Tibial nerve (tissue), 4 donors: ENCODE measurements at regions not wholly inside any gene's neighbourhood (a gene's known extent, or its start where the extent isn't known, plus 50 kb on each side); places are given as distances from the start of the nearest gene placed in this dataset.

Source experiments
- DNase-seq, 2 donors: peaks; one replicate each; pipeline ENCODE4 v3.0.0-alpha.2; 2019; ENCODE audit warnings: low spot score in 2 of 2
- H3K27ac ChIP-seq, 4 donors: fragments of 200-600 bp; sonication (generic) in 3 of 4; one replicate each; pipeline ENCODE4 v1.5.1; 2017 to 2019; ENCODE audit warnings: mild to moderate bottlenecking in 1 of 4
- H3K27me3 ChIP-seq, 2 donors: fragments of 200-600 bp; sonication (generic) in 1 of 2; one replicate each; pipeline versions ENCODE4 v1.5.1 to v1.6.0; 2017 to 2019
- H3K36me3 ChIP-seq, 3 donors: fragments of 200-600 bp; sonication (generic); one replicate each; pipeline ENCODE4 v1.5.1; 2018 to 2019
- H3K4me1 ChIP-seq, 4 donors: fragments of 200-600 bp; sonication (generic) in 3 of 4; one replicate each; pipeline ENCODE4 v1.5.1; 2017 to 2019
- H3K4me3 ChIP-seq, 4 donors: fragments of 200-600 bp; sonication (generic) in 3 of 4; one replicate each; pipeline ENCODE4 v1.5.1; 2017 to 2019; ENCODE audit warnings: mild to moderate bottlenecking in 1 of 4, moderate library complexity in 1 of 4
- H3K9me3 ChIP-seq, 4 donors: fragments of 200-600 bp; sonication (generic) in 3 of 4; one replicate each; pipeline ENCODE4 v1.5.1; 2017 to 2019
- CTCF ChIP-seq, 5 experiments: fragments of 200-600 bp in 3 of 5; fragments of 450-650 bp in 2 of 5; sonication (generic) in 3 of 5; IDR thresholded peaks; one replicate each; pipeline ENCODE4 v1.5.1; 2016 to 2019; ENCODE audit warnings: antibody characterized with exemption in 5 of 5, mild to moderate bottlenecking in 3 of 5, moderate library complexity in 2 of 5
- EP300 ChIP-seq, 2 donors: sonication (generic); formaldehyde crosslinking; IDR thresholded peaks; one replicate each; pipeline ENCODE4 v1.6.1; 2017; ENCODE audit warnings: antibody characterized with exemption in 2 of 2, mild to moderate bottlenecking in 1 of 2
- POLR2A ChIP-seq, 2 donors: fragments of 450-650 bp; IDR thresholded peaks; one replicate each; pipeline ENCODE4 v1.6.1; 2017; ENCODE audit warnings: antibody characterized with exemption in 2 of 2, mild to moderate bottlenecking in 2 of 2, moderate library complexity in 2 of 2
- WGBS, 2 donors: methylation state at CpG; one replicate each; pipeline ENCODE4 v1.1.5; 2018; 5-methylcytosine and 5-hydroxymethylcytosine counted together

- DNase-seq: no peak
- no peaks in the 10 kb centered on the region for H3K27me3 ChIP-seq
- H3K27ac ChIP-seq: no peak overlapping the region
- H3K36me3 ChIP-seq: no peaks in the 10 kb centered on the region
- no peaks in the 10 kb centered on the region for H3K9me3 ChIP-seq
- H3K4me1 ChIP-seq: no peaks in the 10 kb centered on the region
- no peak overlapping the region for H3K4me3 ChIP-seq
- TF ChIP-seq POLR2A (IDR thresholded peaks at IDR 0.05) (no peak), CTCF (IDR thresholded peaks at IDR 0.05) (no peak), EP300 (IDR thresholded peaks at IDR 0.05) (no peak)
Observed at GRCh38 chrX:40457406-40457805, 123.4 kb upstream of the ATP6AP2 start.

GRCh38 chrX:40452031-40452430 is 128.7 kb upstream of the ATP6AP2 start:
- Histone ChIP-seq H3K4me3 (no peak overlapping the region), H3K9me3 (no peaks in the 10 kb centered on the region), H3K4me1 (no peaks in the 10 kb centered on the region), H3K27ac (no peak overlapping the region), H3K36me3 (no peaks in the 10 kb centered on the region), H3K27me3 (no peaks in the 10 kb centered on the region)
- no peak for TF ChIP-seq EP300 (IDR thresholded peaks at IDR 0.05)
- TF ChIP-seq POLR2A (IDR thresholded peaks at IDR 0.05): no peak
- DNase-seq: no peak
- 85 to 95% methylated on average over 4 to 6 of the region's 6 CpGs for WGBS, 2 donors

GRCh38 chrX:40449956-40450706 is 130.6 kb upstream of the ATP6AP2 start:
- WGBS, 2 donors: 58 to 68% methylated on average over 5 to 8 of the region's 8 CpGs
- no peaks in the 10 kb centered on the region for H3K36me3 ChIP-seq
- H3K4me3 ChIP-seq: no peak overlapping the region
- TF ChIP-seq CTCF (IDR thresholded peaks at IDR 0.05): no peak
- no peak for TF ChIP-seq POLR2A (IDR thresholded peaks at IDR 0.05)
- no peak for TF ChIP-seq EP300 (IDR thresholded peaks at IDR 0.05)
- H3K9me3 ChIP-seq: no peaks in the 10 kb centered on the region
- H3K27me3 ChIP-seq: no peaks in the 10 kb centered on the region
- no peak overlapping the region for H3K27ac ChIP-seq
- no peaks in the 10 kb centered on the region for H3K4me1 ChIP-seq
- no peak for DNase-seq

GRCh38 chrX:40449396-40449795 is 131.4 kb upstream of the ATP6AP2 start:
- Histone ChIP-seq H3K4me3 (no peak overlapping the region), H3K27me3 (no peaks in the 10 kb centered on the region), H3K4me1 (no peaks in the 10 kb centered on the region), H3K27ac (no peak overlapping the region), H3K9me3 (no peaks in the 10 kb centered on the region), H3K36me3 (no peaks in the 10 kb centered on the region)
- no peak for DNase-seq
- WGBS, 2 donors: 86 to 100% methylated on average over 1 to 7 of the region's 7 CpGs
- TF ChIP-seq POLR2A (IDR thresholded peaks at IDR 0.05): no peak
- TF ChIP-seq EP300 (IDR thresholded peaks at IDR 0.05): no peak
- TF ChIP-seq CTCF (IDR thresholded peaks at IDR 0.05): no peak

GRCh38 chrX:40448793-40449192 is 132.0 kb upstream of the ATP6AP2 start:
- no peaks in the 10 kb centered on the region for H3K9me3 ChIP-seq
- no peak overlapping the region for H3K27ac ChIP-seq
- no peaks in the 10 kb centered on the region for H3K27me3 ChIP-seq
- no peak overlapping the region for H3K4me3 ChIP-seq
- H3K4me1 ChIP-seq: no peaks in the 10 kb centered on the region
- no peak for TF ChIP-seq CTCF (IDR thresholded peaks at IDR 0.05)
- TF ChIP-seq POLR2A (IDR thresholded peaks at IDR 0.05): no peak
- TF ChIP-seq EP300 (IDR thresholded peaks at IDR 0.05): no peak
- no peak for DNase-seq
- no peaks in the 10 kb centered on the region for H3K36me3 ChIP-seq
- WGBS, 2 donors: 81 to 88% methylated on average over 6 of the region's 6 CpGs
